Erythroblast (primary cell): ENCODE measurements at regions not wholly inside any gene's neighbourhood (a gene's known extent, or its start where the extent isn't known, plus 50 kb on each side); places are given as distances from the start of the nearest gene placed in this dataset.

Experiments
- DNase-seq, 2 experiments: peaks; one replicate each; lab custom pipeline; 2025; lab: John Stamatoyannopoulos, UW
- GATA1 ChIP-seq: IDR thresholded peaks from 2 replicates; pipeline ENCODE4 v1.6.1; 2011; ENCODE audit warnings: low read depth, mild to moderate bottlenecking, control low read depth, low read length, moderate library complexity
- POLR2A ChIP-seq: IDR thresholded peaks from 2 replicates; pipeline ENCODE4 v1.6.1; 2011; ENCODE audit warnings: mild to moderate bottlenecking, low read length

- DNase-seq = no peak
- no peak for TF ChIP-seq GATA1
- TF ChIP-seq POLR2A = no peak
These were observed 1131.5 kb downstream of the SI start for GRCh38 chr3:163946785-163947184.

- TF ChIP-seq POLR2A (no peak), GATA1 (no peak)
- no peak for DNase-seq
These were observed 1134.6 kb downstream of the SI start for GRCh38 chr3:163943664-163944063.

- no peak for TF ChIP-seq GATA1
- no peak for TF ChIP-seq POLR2A
- no peak for DNase-seq
These were observed 1138.4 kb downstream of the SI start for GRCh38 chr3:163939926-163940325.

GRCh38 chr3:163936543-163936942 is 1141.8 kb downstream of the SI start:
- TF ChIP-seq POLR2A (no peak), GATA1 (no peak)

DNA sequence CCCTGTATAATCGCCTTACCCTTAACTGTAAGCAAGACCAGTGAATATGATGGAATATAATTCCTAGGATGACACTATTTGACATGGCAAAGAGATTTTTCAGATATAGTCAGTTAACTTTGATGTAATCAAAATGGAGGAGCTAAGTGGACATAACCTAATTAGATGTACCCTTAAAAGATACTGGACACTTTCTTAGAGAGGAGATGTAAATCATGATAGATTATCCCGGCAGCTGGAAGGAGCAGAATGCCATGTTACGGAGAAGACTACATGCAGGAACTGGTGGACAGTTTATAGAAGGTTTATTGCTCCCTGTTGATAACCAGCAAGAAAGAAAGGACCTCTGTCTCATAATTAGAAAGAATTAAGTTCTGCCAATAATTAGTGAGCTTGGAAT is 1142.9 kb downstream of the SI start:
- no peak for TF ChIP-seq POLR2A
- no peak for TF ChIP-seq GATA1
- DNase-seq = no peak

More at GRCh38 chr3:163936543-163936942, 1141.8 kb downstream of the SI start:
- DNase-seq = no peak

- DNase-seq = no peak
These were observed 1149.1 kb downstream of the SI start for GRCh38 chr3:163929069-163929652.

DNA sequence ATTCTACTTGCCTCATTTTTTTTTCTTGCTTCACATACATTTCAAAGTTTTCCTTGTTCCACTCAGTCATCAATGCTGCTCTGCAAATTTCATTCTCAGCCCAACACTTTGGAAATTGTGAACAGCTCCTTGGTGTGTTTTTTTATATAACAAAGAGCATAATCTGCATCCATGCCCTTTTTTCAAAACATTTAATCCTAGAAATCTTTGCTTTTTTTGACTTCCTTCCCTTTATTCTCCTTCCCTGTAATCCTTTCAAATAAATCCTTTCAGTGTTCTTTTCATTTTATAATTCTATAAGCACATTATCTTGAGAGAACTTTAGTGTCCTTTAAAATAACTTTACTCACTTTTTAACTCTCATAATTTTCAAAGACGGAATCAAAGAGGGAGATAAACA is 1150.8 kb downstream of the SI start:
- TF ChIP-seq POLR2A (no peak), GATA1 (no peak)
- no peak for DNase-seq

More at GRCh38 chr3:163929069-163929652, 1149.1 kb downstream of the SI start:
- no peak for TF ChIP-seq GATA1
- no peak for TF ChIP-seq POLR2A

DNA sequence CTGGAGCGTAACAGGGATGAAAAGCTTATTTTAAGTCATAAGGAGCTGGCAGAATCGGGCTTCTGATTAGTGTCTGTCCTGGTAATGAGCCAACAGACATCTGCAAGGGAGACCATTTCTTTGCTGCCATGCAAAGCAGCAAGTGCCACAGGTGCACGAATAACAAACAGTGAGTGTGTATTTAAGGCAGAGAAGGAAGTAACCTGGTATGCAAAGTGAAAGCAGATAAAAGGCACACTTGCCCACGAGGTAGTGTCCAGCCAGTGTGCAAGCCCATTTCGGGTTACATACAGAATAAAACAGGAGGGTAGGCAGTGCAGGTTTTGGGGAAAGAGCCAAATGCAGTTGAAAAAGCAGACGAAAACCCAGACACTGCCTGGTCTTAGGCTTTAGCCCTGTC is 1153.7 kb downstream of the SI start:
- no peak for DNase-seq
- no peak for TF ChIP-seq GATA1
- no peak for TF ChIP-seq POLR2A

DNA sequence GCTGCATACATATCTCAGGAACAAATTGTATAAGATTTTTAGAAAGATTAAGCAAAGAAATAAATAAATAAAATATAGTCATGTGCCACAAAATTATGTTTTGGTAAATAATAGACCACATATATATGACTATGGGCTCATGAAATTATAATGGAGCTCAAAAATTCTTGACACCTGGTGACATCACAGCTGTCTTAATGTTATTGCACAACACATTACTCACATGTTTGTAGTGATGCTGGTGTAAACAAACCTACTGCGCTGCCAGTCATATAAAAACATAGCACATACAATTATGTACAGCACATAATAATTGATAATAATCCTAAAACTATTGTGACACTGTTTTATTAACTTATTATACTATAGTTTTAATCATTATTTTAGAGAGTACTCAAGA is 1159.1 kb downstream of the SI start:
- DNase-seq = no peak
- TF ChIP-seq POLR2A = no peak
- no peak for TF ChIP-seq GATA1

GRCh38 chr3:163916596-163917560 is 1161.4 kb downstream of the SI start:
- DNase-seq = no peak
- TF ChIP-seq POLR2A (no peak), GATA1 (no peak)

GRCh38 chr3:163915280-163915679 is 1163.0 kb downstream of the SI start:
- no peak for DNase-seq
- TF ChIP-seq GATA1 (no peak), POLR2A (no peak)

GRCh38 chr3:163914567-163914966 is 1163.7 kb downstream of the SI start:
- TF ChIP-seq GATA1 (no peak), POLR2A (no peak)
- no peak for DNase-seq

DNA sequence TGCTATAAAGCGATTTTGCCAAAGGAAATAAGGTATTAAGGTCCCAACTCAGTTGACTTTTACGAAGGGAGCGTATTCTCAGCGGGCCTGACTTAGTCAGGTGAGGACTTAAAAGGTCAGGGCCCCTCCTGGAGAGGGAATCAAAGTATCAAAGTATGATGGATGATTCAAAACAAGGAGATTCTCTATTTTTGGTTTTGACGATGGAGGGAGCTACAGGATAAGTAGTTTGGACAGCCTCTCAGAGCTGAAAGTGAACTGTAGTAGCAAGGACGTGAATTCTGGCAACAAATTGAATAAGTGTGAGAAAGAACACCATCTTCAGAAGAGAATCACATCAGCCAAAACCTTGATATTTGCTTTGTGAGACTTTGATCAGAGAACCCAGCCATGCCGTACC is 1186.5 kb downstream of the SI start:
- no peak for DNase-seq
- TF ChIP-seq GATA1 = no peak
- TF ChIP-seq POLR2A = no peak

DNA sequence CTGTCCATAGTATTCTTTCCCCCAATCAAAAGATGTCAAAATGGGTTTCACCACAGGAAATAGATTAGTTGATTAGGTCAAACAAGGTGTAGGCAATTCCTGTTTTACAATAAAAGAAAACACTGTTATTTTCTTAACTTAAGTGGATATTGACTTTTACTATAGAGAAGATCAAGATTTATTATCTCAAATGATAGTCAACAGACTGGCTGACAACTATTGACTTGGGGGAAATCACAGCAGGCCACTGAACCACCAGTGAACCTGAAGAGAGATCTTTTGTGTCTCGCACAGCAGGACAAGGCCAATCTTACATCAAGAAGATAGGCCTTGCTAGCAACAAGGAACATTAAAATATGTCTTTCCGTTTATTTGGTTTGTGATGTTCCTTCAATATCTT is 1187.6 kb downstream of the SI start:
- no peak for TF ChIP-seq POLR2A
- no peak for TF ChIP-seq GATA1

More for the DNA sequence above, 1187.6 kb downstream of the SI start:
- no peak for DNase-seq
